H9 (cell line): ENCODE measurements at regions not wholly inside any gene's neighbourhood (a gene's known extent, or its start where the extent isn't known, plus 50 kb on each side); places are given as distances from the start of the nearest gene placed in this dataset.

ENCODE experiments used
- DNase-seq: peaks from one replicate; pipeline ENCODE4 v3.0.0-alpha.2; 2017
- H2AFZ ChIP-seq: one replicate; pipeline ENCODE4 v1.6.1; 2013; ENCODE audit warnings: mild to moderate bottlenecking, low read length, control low read depth, moderate library complexity
- H2AK5ac ChIP-seq: 2 replicates; pipeline ENCODE4 v1.6.1; 2013; ENCODE audit warnings: low read length, control low read depth, mixed read lengths; ENCODE audit not compliant: insufficient read length
- H2BK120ac ChIP-seq: one replicate; pipeline ENCODE4 v1.6.1; 2013; ENCODE audit warnings: low read depth, mild to moderate bottlenecking, low read length, control low read depth, inconsistent platforms; ENCODE audit not compliant: poor library complexity, severe bottlenecking
- H2BK12ac ChIP-seq: 2 replicates; pipeline ENCODE4 v1.6.1; 2013; ENCODE audit warnings: low read length, control low read depth, mixed read lengths, low read depth; ENCODE audit not compliant: insufficient read length
- H2BK15ac ChIP-seq: 2 replicates; pipeline ENCODE4 v1.6.1; 2013; ENCODE audit warnings: low read depth, low read length, control low read depth
- H2BK20ac ChIP-seq: one replicate; pipeline ENCODE4 v1.6.1; 2013; ENCODE audit warnings: low read depth, mild to moderate bottlenecking, low read length, control low read depth, inconsistent platforms; ENCODE audit not compliant: poor library complexity, severe bottlenecking
- H2BK5ac ChIP-seq: 2 replicates; pipeline ENCODE4 v1.6.1; 2013; ENCODE audit warnings: low read length, control low read depth, mixed read lengths; ENCODE audit not compliant: insufficient read length
- H3K14ac ChIP-seq: 2 replicates; pipeline ENCODE4 v1.6.1; 2013; ENCODE audit warnings: low read length, control low read depth; ENCODE audit not compliant: insufficient read depth
- H3K18ac ChIP-seq: 2 replicates; pipeline ENCODE4 v1.6.1; 2013; ENCODE audit warnings: low read depth, mild to moderate bottlenecking, mixed read lengths, low read length, control low read depth; ENCODE audit not compliant: insufficient read length
- H3K23ac ChIP-seq: 2 replicates; pipeline ENCODE4 v1.6.1; 2013; ENCODE audit warnings: low read length, control low read depth, mixed read lengths, low read depth; ENCODE audit not compliant: insufficient read length
- H3K23me2 ChIP-seq: 2 replicates; pipeline ENCODE4 v1.6.1; 2013; ENCODE audit warnings: low read depth, mild to moderate bottlenecking, mixed read lengths, low read length, control low read depth; ENCODE audit not compliant: insufficient read length, poor library complexity, severe bottlenecking
- H3K27ac ChIP-seq: 2 replicates; pipeline ENCODE4 v1.5.1; 2013; ENCODE audit warnings: low read length, control low read depth, mixed read lengths, low read depth; ENCODE audit not compliant: insufficient read length
- H3K27me3 ChIP-seq: 2 replicates; pipeline ENCODE4 v1.6.1; 2013; ENCODE audit warnings: low read length, control low read depth, inconsistent platforms; ENCODE audit not compliant: insufficient read depth
- H3K4ac ChIP-seq: 2 replicates; pipeline ENCODE4 v1.6.1; 2013; ENCODE audit warnings: low read depth, mild to moderate bottlenecking, control low read depth, inconsistent platforms, low read length, moderate library complexity
- H3K4me1 ChIP-seq: 2 replicates; pipeline ENCODE4 v1.6.1; 2013; ENCODE audit warnings: low read length, control low read depth, inconsistent platforms; ENCODE audit not compliant: insufficient read depth
- H3K4me2 ChIP-seq: 2 replicates; pipeline ENCODE4 v1.6.1; 2013; ENCODE audit warnings: low read length, control low read depth, mixed read lengths; ENCODE audit not compliant: insufficient read length, insufficient read depth
- H3K56ac ChIP-seq: 2 replicates; pipeline ENCODE4 v1.6.1; 2013; ENCODE audit warnings: low read depth, mild to moderate bottlenecking, mixed read lengths, low read length, control low read depth; ENCODE audit not compliant: insufficient read length
- H3K79me1 ChIP-seq: 2 replicates; pipeline ENCODE4 v1.6.1; 2013; ENCODE audit warnings: low read depth, mild to moderate bottlenecking, moderate library complexity, low read length, control low read depth, inconsistent platforms; ENCODE audit not compliant: insufficient read depth, poor library complexity, severe bottlenecking
- H3K79me2 ChIP-seq: 2 replicates; pipeline ENCODE4 v1.6.1; 2013; ENCODE audit warnings: low read length, control low read depth, inconsistent platforms; ENCODE audit not compliant: insufficient read depth
- H3K9ac ChIP-seq: 2 replicates; pipeline ENCODE4 v1.6.1; 2013; ENCODE audit warnings: low read length, control low read depth, mixed read lengths; ENCODE audit not compliant: insufficient read length; ENCODE audit errors: extremely low read depth
- H3K9me3 ChIP-seq: one replicate; pipeline ENCODE4 v1.6.1; 2013; ENCODE audit warnings: low read depth, low read length, inconsistent platforms; ENCODE audit not compliant: control insufficient read depth
- H3T11ph ChIP-seq: one replicate; pipeline ENCODE4 v1.6.1; 2013; ENCODE audit warnings: mild to moderate bottlenecking, low read length, control low read depth, inconsistent platforms
- H4K20me1 ChIP-seq: one replicate; pipeline ENCODE4 v1.6.1; 2013; ENCODE audit not compliant: control insufficient read depth, insufficient read length, insufficient read depth
- H4K5ac ChIP-seq: 2 replicates; pipeline ENCODE4 v1.6.1; 2013; ENCODE audit warnings: low read depth, mild to moderate bottlenecking, mixed read lengths, low read length, control low read depth; ENCODE audit not compliant: insufficient read length
- H4K8ac ChIP-seq: replicated peaks from 2 replicates; pipeline ENCODE4 v1.6.1; 2013; ENCODE audit warnings: low read length, control low read depth, mixed read lengths, low read depth; ENCODE audit not compliant: insufficient read length
- H4K91ac ChIP-seq: 2 replicates; pipeline ENCODE4 v1.6.1; 2013; ENCODE audit warnings: low read depth, mild to moderate bottlenecking, moderate library complexity, mixed read lengths, low read length, control low read depth; ENCODE audit not compliant: insufficient read length
- H3K27ac Mint-ChIP-seq, 3 experiments: 2 replicates in 2 of 3; 3 replicates in 1 of 3; pipeline ENCODE4 v1.8.0; 2020 to 2021; ENCODE audit warnings: mixed read lengths in 3 of 3, mild to moderate bottlenecking in 1 of 3, moderate library complexity in 1 of 3
- H3K27me3 Mint-ChIP-seq: 2 replicates; pipeline ENCODE4 v1.8.0; 2021; ENCODE audit warnings: low read depth, mild to moderate bottlenecking, moderate library complexity, mixed read lengths
- H3K36me3 Mint-ChIP-seq, 3 experiments: 2 replicates in 2 of 3; 3 replicates in 1 of 3; pipeline ENCODE4 v1.8.0; 2020 to 2021; ENCODE audit warnings: low read depth in 3 of 3, mixed read lengths in 3 of 3; ENCODE audit not compliant: insufficient read depth in 1 of 3
- H3K4me1 Mint-ChIP-seq, 2 experiments: 2 replicates each; pipeline ENCODE4 v1.8.0; 2020; ENCODE audit warnings: mixed read lengths in 2 of 2
- H3K4me3 Mint-ChIP-seq, 2 experiments: 2 replicates in 1 of 2; 3 replicates in 1 of 2; pipeline ENCODE4 v1.8.0; 2020 to 2021; ENCODE audit warnings: mild to moderate bottlenecking in 2 of 2, mixed read lengths in 2 of 2, moderate library complexity in 1 of 2
- H3K9me3 Mint-ChIP-seq, 2 experiments: 2 replicates in 1 of 2; 3 replicates in 1 of 2; pipeline ENCODE4 v1.8.0; 2020; ENCODE audit warnings: mild to moderate bottlenecking in 2 of 2, mixed read lengths in 2 of 2, moderate library complexity in 1 of 2
- WGBS: extraction: QIAGEN DNeasy Blood & Tissue Kit; methylation state at CpG from one replicate; pipeline ENCODE4 v1.1.7; 2013; ENCODE audit warnings: missing lambda C conversion rate, low lambda C conversion rate, mixed read lengths; ENCODE audit not compliant: insufficient read length; ENCODE audit errors: extremely low coverage; 5-methylcytosine and 5-hydroxymethylcytosine counted together
- TF ChIP-seq, protein P1 (sequence below): fragments of 200-600 bp; sonication (generic); conservative IDR thresholded peaks from 3 replicates; pipeline ENCODE4 v1.8.0; 2021; ENCODE audit warnings: antibody characterized with exemption, mild to moderate bottlenecking

DNA sequence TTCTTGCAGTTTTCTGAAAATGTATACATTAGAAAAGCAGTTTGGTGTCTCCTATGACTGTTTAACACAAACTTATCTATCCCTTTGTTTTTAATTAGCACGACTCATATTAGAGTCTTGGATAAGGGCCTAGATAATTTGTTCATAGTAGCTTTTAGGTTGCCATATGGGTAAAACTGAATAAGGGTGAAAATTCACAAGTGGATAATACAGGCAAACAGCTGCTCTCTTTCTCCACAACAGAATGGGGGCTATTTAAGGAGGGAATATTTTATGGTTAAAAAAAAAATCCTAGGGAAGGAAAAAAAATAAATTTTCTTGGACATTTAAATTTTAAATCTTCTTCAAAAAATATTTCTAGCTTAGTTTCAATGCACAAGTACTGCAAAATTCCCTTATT lies 1416.1 kb downstream of the GATA3 start:
- peaks cover 0 to 3% of the 10 kb centered on the region in 2 experiments; a peak in 3 of 4 replicates for H3K4me1 Mint-ChIP-seq
- no peak overlapping the region for H3K4ac ChIP-seq
- H3K4me3 Mint-ChIP-seq = no peak overlapping the region
- no peak overlapping the region for H3K14ac ChIP-seq
- H3K79me1 ChIP-seq = no peaks in the 10 kb centered on the region
- no peaks in the 10 kb centered on the region for H3K9me3 Mint-ChIP-seq
- no peak overlapping the region for H4K91ac ChIP-seq
- no peak overlapping the region for H2AFZ ChIP-seq
- no peaks in the 10 kb centered on the region for H3K4me1 ChIP-seq
- H4K5ac ChIP-seq = no peak overlapping the region
- H3K27me3 Mint-ChIP-seq = no peaks in the 10 kb centered on the region
- H3K9me3 ChIP-seq = no peaks in the 10 kb centered on the region
- H2AK5ac ChIP-seq = no peak overlapping the region
- no peaks in the 10 kb centered on the region for H4K20me1 ChIP-seq
- H3K18ac ChIP-seq = no peak overlapping the region
- H3K36me3 Mint-ChIP-seq = no peaks in the 10 kb centered on the region
- no peaks in the 10 kb centered on the region for H3K79me2 ChIP-seq
- no peaks in the 10 kb centered on the region for H3K27me3 ChIP-seq
- DNase-seq = no peak
- no peak overlapping the region for H2BK20ac ChIP-seq
- no peak overlapping the region for H3K4me2 ChIP-seq
- no peaks in the 10 kb centered on the region for H3K23me2 ChIP-seq
- no peak overlapping the region for H2BK5ac ChIP-seq
- no peak overlapping the region for H3K27ac Mint-ChIP-seq
- no peak overlapping the region for H3T11ph ChIP-seq
- H3K27ac ChIP-seq = no peak overlapping the region
- no peak overlapping the region for H2BK15ac ChIP-seq
- H4K8ac ChIP-seq = no peak overlapping the region
- H3K23ac ChIP-seq = no peak overlapping the region
- no CpG with 5 or more reads among the region's 1 CpG for WGBS
- no peak overlapping the region for H2BK120ac ChIP-seq
- H3K9ac ChIP-seq = no peak overlapping the region
- TF ChIP-seq, protein P1, sequence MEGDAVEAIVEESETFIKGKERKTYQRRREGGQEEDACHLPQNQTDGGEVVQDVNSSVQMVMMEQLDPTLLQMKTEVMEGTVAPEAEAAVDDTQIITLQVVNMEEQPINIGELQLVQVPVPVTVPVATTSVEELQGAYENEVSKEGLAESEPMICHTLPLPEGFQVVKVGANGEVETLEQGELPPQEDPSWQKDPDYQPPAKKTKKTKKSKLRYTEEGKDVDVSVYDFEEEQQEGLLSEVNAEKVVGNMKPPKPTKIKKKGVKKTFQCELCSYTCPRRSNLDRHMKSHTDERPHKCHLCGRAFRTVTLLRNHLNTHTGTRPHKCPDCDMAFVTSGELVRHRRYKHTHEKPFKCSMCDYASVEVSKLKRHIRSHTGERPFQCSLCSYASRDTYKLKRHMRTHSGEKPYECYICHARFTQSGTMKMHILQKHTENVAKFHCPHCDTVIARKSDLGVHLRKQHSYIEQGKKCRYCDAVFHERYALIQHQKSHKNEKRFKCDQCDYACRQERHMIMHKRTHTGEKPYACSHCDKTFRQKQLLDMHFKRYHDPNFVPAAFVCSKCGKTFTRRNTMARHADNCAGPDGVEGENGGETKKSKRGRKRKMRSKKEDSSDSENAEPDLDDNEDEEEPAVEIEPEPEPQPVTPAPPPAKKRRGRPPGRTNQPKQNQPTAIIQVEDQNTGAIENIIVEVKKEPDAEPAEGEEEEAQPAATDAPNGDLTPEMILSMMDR = no peak
- H3K56ac ChIP-seq = no peak overlapping the region
- H2BK12ac ChIP-seq = no peak overlapping the region
